ENCODE measurements at regions not wholly inside any gene's neighbourhood (a gene's known extent, or its start where the extent isn't known, plus 50 kb on each side); places are given as distances from the start of the nearest gene placed in this dataset.

DNA sequence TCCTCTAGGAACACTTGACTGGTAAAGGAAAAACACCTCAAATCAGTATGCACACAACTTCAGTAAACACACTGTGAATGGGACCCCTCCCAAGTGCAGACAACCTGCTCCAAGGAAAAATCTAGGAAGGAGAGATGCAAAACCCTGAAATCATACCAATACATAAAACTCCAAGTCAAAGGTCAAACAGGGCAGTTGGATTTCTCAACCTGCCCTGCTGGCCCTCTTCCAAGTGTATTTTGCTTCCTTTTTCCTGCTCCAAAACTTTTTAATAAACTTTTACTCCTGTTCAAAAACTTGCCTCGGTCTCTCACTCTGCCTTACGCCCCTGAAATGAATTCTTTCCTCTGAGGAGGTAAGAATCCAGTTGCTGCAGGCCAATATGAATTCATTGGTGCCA, 665.1 kb downstream of the SORCS1 start:
- intact Hi-C loops (cut with DNase I; ENCODE audit: low total_unique reads): no loop called here
- WGBS, 2 donors: 72 to 81% methylated on average over 2 of the region's 2 CpGs
- no peak overlapping the region for H3K4me3 ChIP-seq (ENCODE audit: low read depth, poor library complexity, severe bottlenecking)
- TF ChIP-seq, protein P1, sequence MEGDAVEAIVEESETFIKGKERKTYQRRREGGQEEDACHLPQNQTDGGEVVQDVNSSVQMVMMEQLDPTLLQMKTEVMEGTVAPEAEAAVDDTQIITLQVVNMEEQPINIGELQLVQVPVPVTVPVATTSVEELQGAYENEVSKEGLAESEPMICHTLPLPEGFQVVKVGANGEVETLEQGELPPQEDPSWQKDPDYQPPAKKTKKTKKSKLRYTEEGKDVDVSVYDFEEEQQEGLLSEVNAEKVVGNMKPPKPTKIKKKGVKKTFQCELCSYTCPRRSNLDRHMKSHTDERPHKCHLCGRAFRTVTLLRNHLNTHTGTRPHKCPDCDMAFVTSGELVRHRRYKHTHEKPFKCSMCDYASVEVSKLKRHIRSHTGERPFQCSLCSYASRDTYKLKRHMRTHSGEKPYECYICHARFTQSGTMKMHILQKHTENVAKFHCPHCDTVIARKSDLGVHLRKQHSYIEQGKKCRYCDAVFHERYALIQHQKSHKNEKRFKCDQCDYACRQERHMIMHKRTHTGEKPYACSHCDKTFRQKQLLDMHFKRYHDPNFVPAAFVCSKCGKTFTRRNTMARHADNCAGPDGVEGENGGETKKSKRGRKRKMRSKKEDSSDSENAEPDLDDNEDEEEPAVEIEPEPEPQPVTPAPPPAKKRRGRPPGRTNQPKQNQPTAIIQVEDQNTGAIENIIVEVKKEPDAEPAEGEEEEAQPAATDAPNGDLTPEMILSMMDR (IDR thresholded peaks at IDR 0.05): no peak
- TF ChIP-seq POLR2A (IDR thresholded peaks at IDR 0.05): no peak
- DNase-seq (ENCODE audit: low spot score in 2 of 2): no peak

DNA sequence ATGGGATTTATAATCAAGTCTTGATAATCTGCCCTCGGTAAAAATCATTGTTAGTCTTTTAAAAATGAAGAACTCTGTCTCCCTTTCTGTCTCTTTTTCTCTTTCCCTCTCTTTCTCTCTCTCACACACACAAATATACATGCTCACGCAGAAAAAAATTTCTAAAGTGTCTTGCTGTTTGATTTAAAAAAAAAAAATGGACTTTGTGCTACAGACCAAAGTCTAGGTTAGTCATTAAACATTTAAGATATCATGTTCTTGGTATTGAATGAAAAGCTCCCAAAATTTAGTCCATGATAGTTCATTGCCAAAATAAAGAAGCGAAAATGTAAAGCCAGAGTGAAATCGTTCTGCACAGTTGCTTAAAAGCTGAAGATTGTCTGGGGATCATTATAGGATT, 665.8 kb downstream of the SORCS1 start:
- intact Hi-C loops (cut with DNase I; ENCODE audit: low total_unique reads): no loop called here
- DNase-seq (ENCODE audit: low spot score in 2 of 2): no peak
- TF ChIP-seq POLR2A (IDR thresholded peaks at IDR 0.05): no peak
- TF ChIP-seq, protein P1 (IDR thresholded peaks at IDR 0.05): no peak
- 67 to 70% methylated on average over 4 of the region's 4 CpGs for WGBS, 2 donors
- no peak overlapping the region for H3K4me3 ChIP-seq (ENCODE audit: low read depth, poor library complexity, severe bottlenecking)

DNA sequence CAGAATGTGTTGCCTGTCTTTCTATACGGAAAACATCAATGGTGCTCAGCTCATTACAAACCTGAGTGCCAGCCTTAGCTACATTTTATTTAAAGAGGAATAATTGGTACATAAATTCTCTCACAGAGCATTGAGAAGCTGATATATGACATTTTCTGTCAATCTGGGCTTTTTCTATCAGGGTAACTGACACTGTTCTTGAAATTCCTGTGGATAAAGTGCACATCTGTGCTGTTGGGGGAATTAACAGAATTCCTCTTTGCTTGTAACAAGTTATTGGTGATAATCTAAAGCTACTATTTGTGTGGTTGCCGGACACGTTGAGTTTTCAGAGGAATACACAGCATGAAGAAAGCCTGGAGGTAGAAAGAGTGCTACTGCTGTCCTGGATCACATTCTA, 668.6 kb downstream of the SORCS1 start:
- H3K4me3 ChIP-seq (ENCODE audit: low read depth, poor library complexity, severe bottlenecking): no peak overlapping the region
- no peak for TF ChIP-seq POLR2A (IDR thresholded peaks at IDR 0.05)
- TF ChIP-seq, protein P1 (IDR thresholded peaks at IDR 0.05): no peak
- no peak for DNase-seq (ENCODE audit: low spot score in 2 of 2)
- 70 to 76% methylated on average over 3 of the region's 3 CpGs for WGBS, 2 donors
- intact Hi-C loops (cut with DNase I; ENCODE audit: low total_unique reads): no loop called here

DNA sequence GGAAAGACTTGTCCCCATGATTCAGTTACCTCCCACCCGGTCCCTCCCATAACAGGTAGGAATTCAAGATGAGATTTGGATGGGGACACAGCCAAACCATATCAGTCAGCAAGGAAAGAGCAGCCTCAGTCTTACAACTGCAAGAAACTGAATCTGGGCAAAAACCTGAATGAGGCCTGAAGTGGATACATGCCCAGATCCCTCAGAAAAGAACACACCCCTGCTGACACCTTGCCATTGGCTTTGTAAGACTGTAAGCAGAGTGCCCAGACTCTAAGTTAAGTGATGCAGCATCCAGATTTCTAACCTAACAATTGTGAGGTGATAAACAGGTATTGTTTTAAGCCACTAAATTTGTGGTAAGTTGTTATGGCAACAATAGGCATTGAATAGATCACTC, 670.8 kb downstream of the SORCS1 start:
- no peak for TF ChIP-seq POLR2A (IDR thresholded peaks at IDR 0.05)
- TF ChIP-seq, protein P1 (IDR thresholded peaks at IDR 0.05): no peak
- intact Hi-C loops (cut with DNase I; ENCODE audit: low total_unique reads): no loop called here
- no peak overlapping the region for H3K4me3 ChIP-seq (ENCODE audit: low read depth, poor library complexity, severe bottlenecking)
- no peak for DNase-seq (ENCODE audit: low spot score in 2 of 2)
- WGBS, 2 donors: 80 to 90% methylated on average over 1 of the region's 1 CpG

DNA sequence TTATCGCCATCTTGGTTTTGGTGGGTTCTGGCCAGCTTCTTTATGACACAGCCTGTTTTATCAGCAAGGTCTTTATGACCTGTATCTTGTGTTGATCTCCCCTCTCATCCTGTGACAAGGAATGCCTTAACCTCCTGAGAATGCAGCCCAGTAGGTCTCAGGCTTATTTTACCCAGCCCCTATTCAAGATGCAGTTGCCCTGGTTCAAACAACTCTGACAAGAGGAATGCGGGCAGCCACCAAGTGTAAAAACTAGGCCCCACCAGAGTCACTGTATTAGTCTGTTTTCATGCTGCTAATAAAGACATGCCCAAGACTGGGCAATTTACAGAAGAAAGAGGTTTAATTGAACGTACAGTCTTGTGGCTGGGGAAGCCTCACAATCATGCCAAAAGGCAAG, 671.3 kb downstream of the SORCS1 start:
- TF ChIP-seq POLR2A (IDR thresholded peaks at IDR 0.05): no peak
- TF ChIP-seq, protein P1 (IDR thresholded peaks at IDR 0.05): no peak
- intact Hi-C loops (cut with DNase I; ENCODE audit: low total_unique reads): no loop called here
- 76 to 83% methylated on average over 3 of the region's 3 CpGs for WGBS, 2 donors
- no peak overlapping the region for H3K4me3 ChIP-seq (ENCODE audit: low read depth, poor library complexity, severe bottlenecking)
- DNase-seq (ENCODE audit: low spot score in 2 of 2): no peak

DNA sequence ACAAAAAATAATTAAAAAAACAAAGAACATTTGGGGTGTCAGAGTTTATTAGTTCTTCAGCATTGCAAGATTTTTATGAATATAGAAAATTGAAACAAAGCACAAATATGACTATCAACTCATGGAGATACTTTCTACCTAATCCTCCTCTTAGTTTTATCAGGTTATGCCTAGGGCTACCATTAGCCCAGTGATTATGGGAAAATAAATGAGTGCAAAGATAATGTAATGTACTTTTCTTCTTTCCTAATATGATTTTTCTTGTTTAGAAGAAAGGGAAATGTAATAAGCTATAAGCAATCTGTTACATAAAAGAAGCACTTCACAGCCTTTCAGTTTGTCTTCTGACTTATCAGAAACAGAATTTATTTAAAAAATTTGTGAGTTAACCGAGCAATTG, 676.8 kb downstream of the SORCS1 start:
- H3K4me3 ChIP-seq (ENCODE audit: low read depth, poor library complexity, severe bottlenecking): no peak overlapping the region
- 59 to 70% methylated on average over 1 of the region's 1 CpG for WGBS, 2 donors
- DNase-seq (ENCODE audit: low spot score in 2 of 2): no peak
- intact Hi-C loops (cut with DNase I; ENCODE audit: low total_unique reads): no loop called here
- TF ChIP-seq, protein P1 (IDR thresholded peaks at IDR 0.05): no peak
- TF ChIP-seq POLR2A (IDR thresholded peaks at IDR 0.05): no peak

Data from lower leg skin (tissue), 4 donors.